Psoas muscle (tissue), 7 donors: ENCODE measurements at regions not wholly inside any gene's neighbourhood (a gene's known extent, or its start where the extent isn't known, plus 50 kb on each side); places are given as distances from the start of the nearest gene placed in this dataset.
"Not testable (repeated sequence)": the region's sequence is repeated elsewhere in the genome, so short reads cannot be mapped to it uniquely, and the experiment has no call there.

Experiments
- ATAC-seq, 4 donors: fragments of 200-7000 bp; cut with Tn5 transposase; one replicate each; pipeline ENCODE4 v1.9.1; 2020; ENCODE audit warnings: moderate library complexity in 3 of 4, mild to moderate bottlenecking in 2 of 4
- DNase-seq, 2 donors: peaks; one replicate each; pipeline ENCODE4 v3.0.0-alpha.2; 2020
- H3K27ac ChIP-seq: fragments of 200-600 bp; one replicate; pipeline ENCODE4 v1.8.0; 2022
- H3K27me3 ChIP-seq, 3 donors: fragments of 200-600 bp in 1 of 3; one replicate each; pipeline versions ENCODE4 v1.6.1 to v1.8.0; 2013 to 2022; ENCODE audit warnings: low read length in 2 of 3, mild to moderate bottlenecking in 2 of 3, moderate library complexity in 1 of 3; ENCODE audit not compliant: insufficient read depth in 3 of 3
- H3K36me3 ChIP-seq, 2 donors: fragments of 200-600 bp in 1 of 2; one replicate each; pipeline versions ENCODE4 v1.6.1 to v1.8.0; 2013 to 2022; ENCODE audit warnings: low read depth in 1 of 2, mild to moderate bottlenecking in 1 of 2, moderate library complexity in 1 of 2; ENCODE audit not compliant: insufficient read depth in 1 of 2
- H3K4me1 ChIP-seq: fragments of 200-600 bp; one replicate; pipeline ENCODE4 v1.8.0; 2022
- H3K4me3 ChIP-seq: fragments of 200-600 bp; one replicate; pipeline ENCODE4 v1.8.0; 2022; ENCODE audit warnings: mild to moderate bottlenecking
- H3K9me3 ChIP-seq: fragments of 200-600 bp; one replicate; pipeline ENCODE4 v1.8.0; 2022
- whole genome bisulfite sequencing, 3 donors: extraction: QIAGEN DNeasy Blood & Tissue Kit; methylation state at CpG; one replicate each; pipeline versions ENCODE4 v1.1.6 to v1.1.7; 2013; 5-methylcytosine and 5-hydroxymethylcytosine counted together
- intact Hi-C, 2 donors: fragments of 100-400 bp; cut with DNase I; formaldehyde crosslinking; loops; one replicate each; pipeline versions ENCODE4 v1.11.0 to v1.14.2; 2022
- TF ChIP-seq, protein P1 (sequence below): fragments of 200-600 bp; IDR thresholded peaks from one replicate; pipeline ENCODE4 v1.8.0; 2022; ENCODE audit warnings: antibody characterized with exemption
- donor health status: healthy with polysubstance abuse.
- donor health status: DM: no; HTN: no; CAD: no; lungs with moderate emphysema.
- donor health status: Bipolar disorder and iron deficiency.
- donor health status: healthy.
- donor health status: DM: yes; HTN: yes; CAD: no.
- donor health status: DM: no; HTN: no; CAD: no.
- donor health status: DM: yes; HTN: yes; CAD: no.

DNA sequence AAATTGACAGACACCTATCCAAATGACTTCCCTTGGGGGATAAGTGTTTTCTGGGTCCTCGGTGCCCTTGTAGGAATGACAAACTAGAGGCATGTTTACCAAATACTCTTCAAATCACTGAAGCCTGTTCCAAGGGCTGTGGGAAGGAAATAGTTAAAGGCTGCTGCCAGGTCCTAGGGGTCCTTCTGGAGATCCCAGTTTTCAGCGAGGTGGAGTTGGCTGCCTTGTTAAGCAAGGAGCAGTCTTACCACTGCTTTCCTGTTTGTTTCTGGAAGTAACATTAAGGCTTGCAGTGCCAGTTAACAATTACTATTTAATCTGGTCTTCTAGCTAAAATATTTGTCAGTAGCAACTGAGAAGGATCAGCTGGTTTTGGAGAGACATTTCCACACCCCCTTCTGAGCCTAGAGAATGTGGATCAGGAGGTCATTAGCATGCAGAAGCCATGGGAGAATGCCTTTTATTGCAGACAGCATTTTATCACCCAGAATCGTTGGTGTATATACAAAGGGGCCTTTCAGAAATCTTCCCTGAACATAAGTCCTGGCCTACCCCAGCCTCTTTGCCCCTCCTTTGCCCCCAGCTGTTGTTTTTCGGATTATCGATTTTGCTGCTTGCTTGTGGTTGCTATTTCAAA lies 238.8 kb downstream of the DMAC1 start:
- intact Hi-C loops, result no loop called here
- H3K27ac ChIP-seq, result no peak overlapping the region

DNA sequence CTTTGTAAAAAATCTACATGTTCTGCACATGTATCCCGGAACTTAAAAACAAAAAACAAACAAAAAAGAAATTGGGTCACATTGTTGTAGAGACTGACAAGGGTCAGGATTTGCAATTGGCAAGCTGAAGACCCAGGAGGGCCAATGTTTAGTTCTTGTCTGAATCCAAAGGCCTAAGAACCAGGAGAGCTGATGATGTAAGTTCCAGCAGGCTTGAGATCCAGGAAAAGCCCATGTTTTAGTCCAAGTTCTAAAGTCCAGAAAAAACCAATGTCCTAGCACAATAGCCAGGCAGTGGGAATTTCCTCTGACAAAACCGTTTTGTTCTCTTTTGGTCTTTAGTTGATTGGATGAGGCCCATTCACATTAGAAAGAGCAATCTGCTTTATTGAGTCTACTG lies 244.9 kb downstream of the DMAC1 start:
- Histone ChIP-seq H3K9me3 (no peaks in the 10 kb centered on the region), H3K4me3 (no peak overlapping the region), H3K4me1 (no peaks in the 10 kb centered on the region), H3K36me3 (no peaks in the 10 kb centered on the region), H3K27ac (no peak overlapping the region), H3K27me3 (no peaks in the 10 kb centered on the region)
- TF ChIP-seq, protein P1, sequence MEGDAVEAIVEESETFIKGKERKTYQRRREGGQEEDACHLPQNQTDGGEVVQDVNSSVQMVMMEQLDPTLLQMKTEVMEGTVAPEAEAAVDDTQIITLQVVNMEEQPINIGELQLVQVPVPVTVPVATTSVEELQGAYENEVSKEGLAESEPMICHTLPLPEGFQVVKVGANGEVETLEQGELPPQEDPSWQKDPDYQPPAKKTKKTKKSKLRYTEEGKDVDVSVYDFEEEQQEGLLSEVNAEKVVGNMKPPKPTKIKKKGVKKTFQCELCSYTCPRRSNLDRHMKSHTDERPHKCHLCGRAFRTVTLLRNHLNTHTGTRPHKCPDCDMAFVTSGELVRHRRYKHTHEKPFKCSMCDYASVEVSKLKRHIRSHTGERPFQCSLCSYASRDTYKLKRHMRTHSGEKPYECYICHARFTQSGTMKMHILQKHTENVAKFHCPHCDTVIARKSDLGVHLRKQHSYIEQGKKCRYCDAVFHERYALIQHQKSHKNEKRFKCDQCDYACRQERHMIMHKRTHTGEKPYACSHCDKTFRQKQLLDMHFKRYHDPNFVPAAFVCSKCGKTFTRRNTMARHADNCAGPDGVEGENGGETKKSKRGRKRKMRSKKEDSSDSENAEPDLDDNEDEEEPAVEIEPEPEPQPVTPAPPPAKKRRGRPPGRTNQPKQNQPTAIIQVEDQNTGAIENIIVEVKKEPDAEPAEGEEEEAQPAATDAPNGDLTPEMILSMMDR, result no peak
- intact Hi-C loops, result no loop called here
- 41 to 64% (median 47%) methylated on average over 2 of the region's 2 CpGs for WGBS, 3 donors
- ATAC-seq (no peak), DNase-seq (no peak)

More for the DNA sequence above, 238.8 kb downstream of the DMAC1 start:
- WGBS, 3 donors, result 20 to 33% (median 25%) methylated on average over 5 of the region's 5 CpGs
- no peaks in the 10 kb centered on the region for H3K4me1 ChIP-seq
- H3K36me3 ChIP-seq, result no peaks in the 10 kb centered on the region
- H3K4me3 ChIP-seq, result no peak overlapping the region
- ATAC-seq, result no peak
- TF ChIP-seq, protein P1, result no peak
- H3K9me3 ChIP-seq, result no peaks in the 10 kb centered on the region
- no peak for DNase-seq
- H3K27me3 ChIP-seq, result no peaks in the 10 kb centered on the region

DNA sequence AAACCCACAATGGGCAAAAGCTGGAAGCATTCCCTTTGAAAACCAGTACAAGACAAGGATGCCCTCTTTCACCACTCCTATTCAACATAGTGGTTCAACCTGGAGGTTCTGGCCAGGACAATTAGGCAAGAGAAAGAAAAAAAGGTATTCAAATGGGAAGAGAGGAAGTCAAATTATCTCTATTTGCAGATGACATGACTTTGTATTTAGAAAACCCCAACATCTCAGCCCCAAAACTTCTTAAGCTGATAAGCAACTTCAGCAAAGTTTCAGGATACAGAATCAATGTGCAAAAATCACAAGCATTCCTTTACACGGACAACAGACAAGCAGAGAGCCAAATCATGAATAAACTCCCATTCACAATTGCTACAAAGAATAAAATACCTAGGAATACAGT lies 246.9 kb downstream of the DMAC1 start:
- H3K9me3 ChIP-seq, H3K4me1 ChIP-seq, intact Hi-C loops, H3K27me3 ChIP-seq, H3K36me3 ChIP-seq, H3K4me3 ChIP-seq, H3K27ac ChIP-seq, ATAC-seq, DNase-seq: not testable (repeated sequence)
- WGBS, 3 donors, result 60 to 85% (median 75%) methylated on average over 1 of the region's 1 CpG

DNA sequence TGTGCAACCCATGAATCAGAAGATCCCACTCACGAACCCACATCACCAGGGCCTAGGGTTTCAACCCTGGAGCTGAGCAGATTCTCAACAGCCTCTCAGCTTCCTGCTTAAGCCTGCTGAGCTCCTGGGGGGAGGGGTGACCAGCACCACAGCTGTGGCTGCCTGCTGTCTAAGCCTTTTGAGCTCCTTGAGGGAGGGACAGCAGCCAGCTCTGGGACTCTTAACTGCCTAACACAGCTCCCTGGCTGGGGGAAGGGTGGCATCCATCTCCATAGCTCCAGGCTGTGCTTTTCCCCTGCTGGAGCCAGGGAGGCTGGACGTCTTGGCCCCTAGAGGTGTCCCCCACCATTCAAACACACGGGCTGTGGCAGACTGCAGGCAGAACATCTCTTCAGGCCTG lies 250.3 kb downstream of the DMAC1 start:
- Histone ChIP-seq H3K36me3 (no peaks in the 10 kb centered on the region), H3K9me3 (no peaks in the 10 kb centered on the region), H3K4me1 (no peaks in the 10 kb centered on the region), H3K27me3 (no peaks in the 10 kb centered on the region), H3K4me3 (no peak overlapping the region), H3K27ac (no peak overlapping the region)
- TF ChIP-seq, protein P1, result no peak
- intact Hi-C loops, result no loop called here
- WGBS, 3 donors, result 15 to 27% (median 25%) methylated on average over 3 of the region's 3 CpGs
- DNase-seq (peak; percentile 15 to 53), ATAC-seq (no peak)

DNA sequence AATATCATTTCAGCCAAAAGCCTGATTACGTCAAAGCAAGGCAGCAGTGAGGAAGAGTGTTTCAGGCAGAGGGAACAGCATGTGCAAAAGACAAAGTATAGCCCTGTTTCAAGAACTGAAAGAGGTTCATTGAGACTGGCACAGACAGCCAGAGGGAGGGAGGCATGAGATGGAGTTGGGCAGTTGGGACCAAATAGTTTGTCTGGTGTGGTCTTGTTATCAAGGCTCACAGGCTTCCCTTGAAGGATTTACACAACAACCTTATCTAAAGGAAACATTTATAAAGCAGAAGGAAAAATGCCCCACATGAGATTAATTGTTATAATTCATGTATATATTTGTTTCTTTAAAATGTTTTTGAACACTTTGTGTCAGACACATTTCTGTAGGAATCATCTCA lies 253.3 kb downstream of the DMAC1 start:
- no peaks in the 10 kb centered on the region for H3K27me3 ChIP-seq
- intact Hi-C loops, result no loop called here
- 0 to 97% (median 92%) methylated on average over 1 of the region's 1 CpG for WGBS, 3 donors
- no peak overlapping the region for H3K27ac ChIP-seq
- no peak overlapping the region for H3K4me3 ChIP-seq
- H3K4me1 ChIP-seq, result no peaks in the 10 kb centered on the region
- no peaks in the 10 kb centered on the region for H3K36me3 ChIP-seq
- ATAC-seq (no peak), DNase-seq (no peak)
- H3K9me3 ChIP-seq, result no peaks in the 10 kb centered on the region
- TF ChIP-seq, protein P1, result no peak
